ENCODE measurements at regions not wholly inside any gene's neighbourhood (a gene's known extent, or its start where the extent isn't known, plus 50 kb on each side); places are given as distances from the start of the nearest gene placed in this dataset.

- CTCF ChIA-PET, result no interaction called here
- H3K27me3 Mint-ChIP-seq, result no peaks in the 10 kb centered on the region
- no peaks in the 10 kb centered on the region for H3K4me1 Mint-ChIP-seq
- no peak for DNase-seq
- no peak overlapping the region for H3K27ac Mint-ChIP-seq
- no peaks in the 10 kb centered on the region for H3K36me3 Mint-ChIP-seq
- peaks cover under 1% of the 10 kb centered on the region for H3K9me3 Mint-ChIP-seq
- H3K4me3 Mint-ChIP-seq, result no peak overlapping the region
These were observed 142.7 kb upstream of the SYT1 start for GRCh38 chr12:78721906-78722305.

- H3K4me3 Mint-ChIP-seq, result no peak overlapping the region
- H3K36me3 Mint-ChIP-seq, result no peaks in the 10 kb centered on the region
- H3K9me3 Mint-ChIP-seq, result peaks cover 4% of the 10 kb centered on the region
- CTCF ChIA-PET, result no interaction called here
- H3K27me3 Mint-ChIP-seq, result no peaks in the 10 kb centered on the region
- no peak for DNase-seq
- H3K27ac Mint-ChIP-seq, result no peak overlapping the region
- no peaks in the 10 kb centered on the region for H3K4me1 Mint-ChIP-seq
These were observed 139.5 kb upstream of the SYT1 start for GRCh38 chr12:78725033-78725432.

- no peak overlapping the region for H3K27ac Mint-ChIP-seq
These were observed 138.5 kb upstream of the SYT1 start for GRCh38 chr12:78725951-78726580.

GRCh38 chr12:78726854-78727253 is 137.7 kb upstream of the SYT1 start:
- Mint-ChIP-seq H3K27me3 (no peaks in the 10 kb centered on the region), H3K36me3 (no peaks in the 10 kb centered on the region), H3K4me1 (no peaks in the 10 kb centered on the region), H3K27ac (no peak overlapping the region), H3K9me3 (peaks cover 4% of the 10 kb centered on the region), H3K4me3 (no peak overlapping the region)
- CTCF ChIA-PET, result no interaction called here
- DNase-seq, result no peak

More at GRCh38 chr12:78725951-78726580, 138.5 kb upstream of the SYT1 start:
- Mint-ChIP-seq H3K27me3 (no peaks in the 10 kb centered on the region), H3K36me3 (no peaks in the 10 kb centered on the region), H3K4me3 (no peak overlapping the region), H3K9me3 (peaks cover 4% of the 10 kb centered on the region), H3K4me1 (no peaks in the 10 kb centered on the region)
- CTCF ChIA-PET, result no interaction called here
- no peak for DNase-seq

GRCh38 chr12:78732481-78732880 is 132.1 kb upstream of the SYT1 start:
- Mint-ChIP-seq H3K27me3 (no peaks in the 10 kb centered on the region), H3K9me3 (peaks cover 4% of the 10 kb centered on the region), H3K4me3 (no peak overlapping the region), H3K36me3 (no peaks in the 10 kb centered on the region), H3K4me1 (no peaks in the 10 kb centered on the region), H3K27ac (no peak overlapping the region)
- CTCF ChIA-PET, result no interaction called here
- DNase-seq, result no peak

GRCh38 chr12:78739653-78740052 is 124.9 kb upstream of the SYT1 start:
- H3K36me3 Mint-ChIP-seq, result no peaks in the 10 kb centered on the region
- no peaks in the 10 kb centered on the region for H3K4me1 Mint-ChIP-seq
- H3K9me3 Mint-ChIP-seq, result peaks cover 1% of the 10 kb centered on the region
- no peak overlapping the region for H3K4me3 Mint-ChIP-seq
- H3K27ac Mint-ChIP-seq, result no peak overlapping the region
- CTCF ChIA-PET, result no interaction called here
- DNase-seq, result no peak
- H3K27me3 Mint-ChIP-seq, result no peaks in the 10 kb centered on the region

GRCh38 chr12:78746001-78746400 is 118.6 kb upstream of the SYT1 start:
- no peak for DNase-seq
- CTCF ChIA-PET, result no interaction called here
- Mint-ChIP-seq H3K27me3 (no peaks in the 10 kb centered on the region), H3K4me3 (no peak overlapping the region), H3K36me3 (no peaks in the 10 kb centered on the region), H3K9me3 (peaks cover 7% of the 10 kb centered on the region), H3K27ac (no peak overlapping the region), H3K4me1 (no peaks in the 10 kb centered on the region)

- CTCF ChIA-PET, result no interaction called here
- Mint-ChIP-seq H3K27me3 (no peaks in the 10 kb centered on the region), H3K36me3 (no peaks in the 10 kb centered on the region), H3K4me1 (no peaks in the 10 kb centered on the region), H3K4me3 (no peak overlapping the region), H3K9me3 (peaks cover 11% of the 10 kb centered on the region), H3K27ac (no peak overlapping the region)
- no peak for DNase-seq
These were observed 111.5 kb upstream of the SYT1 start for GRCh38 chr12:78753058-78753457.

- H3K9me3 Mint-ChIP-seq, result peaks cover 9% of the 10 kb centered on the region
- no peaks in the 10 kb centered on the region for H3K27me3 Mint-ChIP-seq
- no peaks in the 10 kb centered on the region for H3K36me3 Mint-ChIP-seq
- no peak overlapping the region for H3K4me3 Mint-ChIP-seq
- no peaks in the 10 kb centered on the region for H3K4me1 Mint-ChIP-seq
- CTCF ChIA-PET, result no interaction called here
- no peak for DNase-seq
- no peak overlapping the region for H3K27ac Mint-ChIP-seq
These were observed 107.6 kb upstream of the SYT1 start for GRCh38 chr12:78756936-78757335.

- Mint-ChIP-seq H3K4me1 (no peaks in the 10 kb centered on the region), H3K9me3 (peaks cover 18% of the 10 kb centered on the region), H3K36me3 (no peaks in the 10 kb centered on the region), H3K4me3 (no peak overlapping the region), H3K27me3 (no peaks in the 10 kb centered on the region), H3K27ac (no peak overlapping the region)
- CTCF ChIA-PET, result no interaction called here
- no peak for DNase-seq
These were observed 105.2 kb upstream of the SYT1 start for GRCh38 chr12:78759367-78759766.

GRCh38 chr12:78760906-78761305 is 103.7 kb upstream of the SYT1 start:
- H3K27me3 Mint-ChIP-seq, result no peaks in the 10 kb centered on the region
- CTCF ChIA-PET, result no interaction called here
- no peak overlapping the region for H3K4me3 Mint-ChIP-seq
- no peak for DNase-seq
- H3K36me3 Mint-ChIP-seq, result no peaks in the 10 kb centered on the region
- H3K9me3 Mint-ChIP-seq, result peaks cover 15% of the 10 kb centered on the region
- H3K4me1 Mint-ChIP-seq, result no peaks in the 10 kb centered on the region
- H3K27ac Mint-ChIP-seq, result no peak overlapping the region

- H3K27me3 Mint-ChIP-seq, result no peaks in the 10 kb centered on the region
- no peak for DNase-seq
- H3K27ac Mint-ChIP-seq, result no peak overlapping the region
- H3K4me1 Mint-ChIP-seq, result no peaks in the 10 kb centered on the region
- no peak overlapping the region for H3K4me3 Mint-ChIP-seq
- CTCF ChIA-PET, result no interaction called here
- no peaks in the 10 kb centered on the region for H3K36me3 Mint-ChIP-seq
- H3K9me3 Mint-ChIP-seq, result peaks cover 12% of the 10 kb centered on the region
These were observed 99.7 kb upstream of the SYT1 start for GRCh38 chr12:78764913-78765312.

- Mint-ChIP-seq H3K27ac (no peak overlapping the region), H3K27me3 (no peaks in the 10 kb centered on the region), H3K9me3 (peaks cover 12% of the 10 kb centered on the region), H3K4me1 (no peaks in the 10 kb centered on the region), H3K4me3 (no peak overlapping the region), H3K36me3 (no peaks in the 10 kb centered on the region)
- DNase-seq, result no peak
- CTCF ChIA-PET, result no interaction called here
These were observed 97.2 kb upstream of the SYT1 start for GRCh38 chr12:78767264-78767981.

GRCh38 chr12:78778339-78778738 is 86.2 kb upstream of the SYT1 start:
- no peaks in the 10 kb centered on the region for H3K4me1 Mint-ChIP-seq
- no peak overlapping the region for H3K27ac Mint-ChIP-seq
- DNase-seq, result no peak
- peaks cover 3% of the 10 kb centered on the region for H3K9me3 Mint-ChIP-seq
- no peaks in the 10 kb centered on the region for H3K36me3 Mint-ChIP-seq
- no peaks in the 10 kb centered on the region for H3K27me3 Mint-ChIP-seq
- CTCF ChIA-PET, result no interaction called here
- no peak overlapping the region for H3K4me3 Mint-ChIP-seq

GRCh38 chr12:78787576-78787975 is 77.0 kb upstream of the SYT1 start:
- DNase-seq, result no peak
- CTCF ChIA-PET, result no interaction called here
- Mint-ChIP-seq H3K4me1 (no peaks in the 10 kb centered on the region), H3K27ac (no peak overlapping the region), H3K9me3 (peaks cover 9% of the 10 kb centered on the region), H3K36me3 (no peaks in the 10 kb centered on the region), H3K4me3 (no peak overlapping the region), H3K27me3 (no peaks in the 10 kb centered on the region)

All from activated naive CD4-positive, alpha-beta T cell treated with anti-CD3 and anti-CD28 coated beads, Interleukin-2, amount 10 ng/mL, durations not matched to agents 7 days and 5 days (primary cell).